Keratinocyte (primary cell): ENCODE measurements at regions not wholly inside any gene's neighbourhood (a gene's known extent, or its start where the extent isn't known, plus 50 kb on each side); places are given as distances from the start of the nearest gene placed in this dataset.
"Not testable (repeated sequence)": the region's sequence is repeated elsewhere in the genome, so short reads cannot be mapped to it uniquely, and the experiment has no call there.

Experiments used
- DNase-seq: peaks from one replicate; pipeline ENCODE4 v3.0.0-alpha.2; 2011; ENCODE audit warnings: low read depth, missing footprints, low spot score
- FAIRE-seq: peaks from 2 replicates; lab custom pipeline; 2011; peaks lifted over from hg19 to GRCh38; lab: Jason Lieb, UNC
- H2AFZ ChIP-seq: 2 replicates; pipeline ENCODE4 v1.6.0; 2012; ENCODE audit warnings: low read length, control low read depth, inconsistent platforms; ENCODE audit not compliant: control insufficient read depth
- H3K27ac ChIP-seq: 2 replicates; pipeline ENCODE4 v1.5.1; 2011; ENCODE audit warnings: low read length; ENCODE audit not compliant: control insufficient read depth, insufficient read depth
- H3K27me3 ChIP-seq: 3 replicates; pipeline ENCODE4 v1.6.0; 2011; ENCODE audit warnings: low read length; ENCODE audit not compliant: control insufficient read depth, insufficient read depth; ENCODE audit errors: extremely low read depth
- H3K36me3 ChIP-seq, 2 experiments: 2 replicates in 1 of 2; 3 replicates in 1 of 2; pipeline ENCODE4 v1.5.1; 2011; ENCODE audit warnings: low read length in 2 of 2, mild to moderate bottlenecking in 1 of 2; ENCODE audit not compliant: control insufficient read depth in 2 of 2, insufficient read depth in 2 of 2; ENCODE audit errors: extremely low read depth in 1 of 2
- H3K4me1 ChIP-seq: 3 replicates; pipeline ENCODE4 v1.5.1; 2011; ENCODE audit warnings: low read length; ENCODE audit not compliant: control insufficient read depth, insufficient read depth; ENCODE audit errors: extremely low read depth
- H3K4me2 ChIP-seq: 3 replicates; pipeline ENCODE4 v1.6.0; 2011; ENCODE audit warnings: low read depth, low read length; ENCODE audit not compliant: control insufficient read depth, insufficient read depth; ENCODE audit errors: extremely low read depth
- H3K4me3 ChIP-seq, 3 experiments: fragments of 200-600 bp in 1 of 3; sonication (generic) in 1 of 3; 2 replicates in 2 of 3; 3 replicates in 1 of 3; pipeline ENCODE4 v1.5.1; 2011 to 2016; ENCODE audit warnings: low read length in 3 of 3, mild to moderate bottlenecking in 3 of 3, control low read depth in 2 of 3, inconsistent platforms in 1 of 3, low read depth in 1 of 3, mixed read lengths in 1 of 3, mixed run types in 1 of 3, moderate library complexity in 1 of 3; ENCODE audit not compliant: control insufficient read depth in 2 of 3, insufficient read depth in 2 of 3; ENCODE audit errors: extremely low read depth in 1 of 3
- H3K79me2 ChIP-seq: 2 replicates; pipeline ENCODE4 v1.6.0; 2012; ENCODE audit warnings: low read length; ENCODE audit not compliant: control insufficient read depth, insufficient read depth
- H3K9ac ChIP-seq: 3 replicates; pipeline ENCODE4 v1.6.0; 2011; ENCODE audit warnings: low read length; ENCODE audit not compliant: control insufficient read depth, insufficient read depth; ENCODE audit errors: extremely low read depth
- H3K9me1 ChIP-seq: 3 replicates; pipeline ENCODE4 v1.6.0; 2011; ENCODE audit warnings: low read length; ENCODE audit not compliant: control insufficient read depth, insufficient read depth; ENCODE audit errors: extremely low read depth
- H3K9me3 ChIP-seq: 2 replicates; pipeline ENCODE4 v1.5.1; 2012; ENCODE audit warnings: low read depth, low read length; ENCODE audit not compliant: control insufficient read depth
- H4K20me1 ChIP-seq: 3 replicates; pipeline ENCODE4 v1.6.0; 2011; ENCODE audit warnings: low read length; ENCODE audit not compliant: control insufficient read depth, insufficient read depth; ENCODE audit errors: extremely low read depth
- CTCF ChIP-seq, 3 experiments: IDR thresholded peaks in 1 of 3; conservative IDR thresholded peaks in 1 of 3; optimal IDR thresholded peaks in 1 of 3; 2 replicates in 2 of 3; 3 replicates in 1 of 3; pipeline versions ENCODE3 to v1.5.1; 2011; ENCODE audit warnings: low read length in 3 of 3, mild to moderate bottlenecking in 3 of 3, moderate library complexity in 2 of 3, control low read depth in 1 of 3, inconsistent platforms in 1 of 3; ENCODE audit not compliant: insufficient read depth in 2 of 3; ENCODE audit errors: extremely low read depth in 1 of 3
- EZH2 ChIP-seq: IDR thresholded peaks from one replicate; pipeline ENCODE4 v1.6.1; 2012; ENCODE audit warnings: inconsistent platforms, mild to moderate bottlenecking, low read length, moderate library complexity
- dilution Hi-C: fragments of 300-500 bp; cut with MboI; formaldehyde crosslinking; loops from one replicate; pipeline ENCODE4 v1.7.0; 2020; ENCODE audit warnings: low sequenced_read_pairs; ENCODE audit not compliant: extremely low pct_ligation_motif_present

GRCh38 chrX:44667771-44668170 lies 125.1 kb upstream of the FUNDC1 start:
- no peaks in the 10 kb centered on the region for H3K79me2 ChIP-seq
- no peaks in the 10 kb centered on the region for H3K36me3 ChIP-seq
- no peak for DNase-seq
- dilution Hi-C loops: no loop called here
- H3K9me3 ChIP-seq: no peaks in the 10 kb centered on the region
- no peak overlapping the region for H3K4me3 ChIP-seq
- no peak for FAIRE-seq
- H3K4me1 ChIP-seq: peaks cover 5% of the 10 kb centered on the region
- no peak overlapping the region for H3K4me2 ChIP-seq
- TF ChIP-seq EZH2 (no peak), CTCF (optimal IDR thresholded peaks at IDR 0.05 in 1 of 3, IDR thresholded peaks at IDR 0.05 in 1 of 3, conservative IDR thresholded peaks at IDR 0.05 in 1 of 3; ENCODE audit: extremely low read depth in 1 of 3, insufficient read depth in 2 of 3, low read length in 3 of 3) (no peak)
- H3K27me3 ChIP-seq: no peaks in the 10 kb centered on the region
- H3K9ac ChIP-seq: no peak overlapping the region
- H2AFZ ChIP-seq: no peak overlapping the region
- H4K20me1 ChIP-seq: no peaks in the 10 kb centered on the region
- no peaks in the 10 kb centered on the region for H3K9me1 ChIP-seq
- no peak overlapping the region for H3K27ac ChIP-seq

DNA sequence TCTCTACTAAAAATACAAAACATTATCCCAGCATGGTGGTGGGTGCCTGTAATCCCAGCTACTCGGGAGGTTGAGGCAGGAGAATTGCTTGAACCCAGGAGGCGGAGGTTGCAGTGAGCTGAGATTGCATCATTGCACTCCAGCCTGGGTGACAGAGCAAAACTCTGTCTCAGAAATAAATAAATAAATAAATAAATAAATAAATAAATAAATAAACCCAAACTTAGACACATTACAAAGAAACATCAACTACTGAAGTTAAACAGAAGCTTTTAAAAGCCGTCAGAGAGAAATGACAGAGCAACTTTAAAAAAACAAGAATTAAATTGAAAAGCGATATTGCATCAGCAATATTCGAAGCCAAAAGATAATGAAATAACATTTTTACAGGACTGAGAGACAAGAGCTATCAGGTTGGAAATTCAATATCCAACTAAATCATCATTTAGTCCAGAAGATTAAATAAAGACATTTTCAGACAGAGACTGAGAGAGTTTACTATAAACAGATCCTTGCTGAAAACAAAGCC lies 115.1 kb upstream of the FUNDC1 start:
- dilution Hi-C loops: not testable (repeated sequence)

GRCh38 chrX:44651358-44651757 lies 108.7 kb upstream of the FUNDC1 start:
- no peaks in the 10 kb centered on the region for H3K4me1 ChIP-seq
- H4K20me1 ChIP-seq: no peaks in the 10 kb centered on the region
- no peak overlapping the region for H3K9ac ChIP-seq
- no peaks in the 10 kb centered on the region for H3K79me2 ChIP-seq
- no peak overlapping the region for H2AFZ ChIP-seq
- no peak overlapping the region for H3K4me3 ChIP-seq
- no peaks in the 10 kb centered on the region for H3K9me1 ChIP-seq
- no peak for FAIRE-seq
- H3K4me2 ChIP-seq: no peak overlapping the region
- TF ChIP-seq EZH2 (no peak), CTCF (optimal IDR thresholded peaks at IDR 0.05 in 1 of 3, IDR thresholded peaks at IDR 0.05 in 1 of 3, conservative IDR thresholded peaks at IDR 0.05 in 1 of 3; ENCODE audit: extremely low read depth in 1 of 3, insufficient read depth in 2 of 3, low read length in 3 of 3) (no peak)
- H3K27ac ChIP-seq: no peak overlapping the region
- no peaks in the 10 kb centered on the region for H3K27me3 ChIP-seq
- dilution Hi-C loops: no loop called here
- DNase-seq: no peak
- H3K9me3 ChIP-seq: no peaks in the 10 kb centered on the region
- no peaks in the 10 kb centered on the region for H3K36me3 ChIP-seq

More for the DNA sequence above, 115.1 kb upstream of the FUNDC1 start:
- H3K4me3 ChIP-seq, H3K9me3 ChIP-seq, H3K4me2 ChIP-seq, H3K9me1 ChIP-seq, FAIRE-seq, H4K20me1 ChIP-seq, H3K27ac ChIP-seq, H2AFZ ChIP-seq, H3K27me3 ChIP-seq, H3K79me2 ChIP-seq, H3K36me3 ChIP-seq, DNase-seq, H3K4me1 ChIP-seq, H3K9ac ChIP-seq: not testable (repeated sequence)
